Hematopoietic multipotent progenitor cell treated with erythropoietin and hydrocortisone succinate and interleukin-3 and kit ligand, for 8 days (in vitro differentiated cells): ENCODE measurements at regions not wholly inside any gene's neighbourhood (a gene's known extent, or its start where the extent isn't known, plus 50 kb on each side); places are given as distances from the start of the nearest gene placed in this dataset.

Experiments used
- DNase-seq: peaks from one replicate; pipeline ENCODE4 v3.0.0-alpha.2; 2015

GRCh38 chr11:26112264-26112663 lies 219.7 kb upstream of the ANO3 start:
- no peak for DNase-seq

GRCh38 chr11:26121466-26121865 lies 210.5 kb upstream of the ANO3 start:
- no peak for DNase-seq

GRCh38 chr11:26126741-26127140 lies 205.2 kb upstream of the ANO3 start:
- DNase-seq: no peak

- DNase-seq: no peak
Measured at GRCh38 chr11:26127336-26127735, 204.6 kb upstream of the ANO3 start.

GRCh38 chr11:26131406-26131805 lies 200.5 kb upstream of the ANO3 start:
- DNase-seq: no peak

GRCh38 chr11:26134053-26134452 lies 197.9 kb upstream of the ANO3 start:
- no peak for DNase-seq

GRCh38 chr11:26134481-26135355 lies 197.2 kb upstream of the ANO3 start:
- no peak for DNase-seq

GRCh38 chr11:26137651-26138050 lies 194.3 kb upstream of the ANO3 start:
- no peak for DNase-seq

GRCh38 chr11:26142891-26143290 lies 189.0 kb upstream of the ANO3 start:
- DNase-seq: no peak

GRCh38 chr11:26143566-26144290 lies 188.2 kb upstream of the ANO3 start:
- DNase-seq: no peak

- no peak for DNase-seq
Measured at GRCh38 chr11:26144291-26144690, 187.6 kb upstream of the ANO3 start.

- DNase-seq: no peak
Measured at GRCh38 chr11:26144911-26145310, 187.0 kb upstream of the ANO3 start.

GRCh38 chr11:26149585-26149984 lies 182.3 kb upstream of the ANO3 start:
- no peak for DNase-seq

GRCh38 chr11:26150031-26150430 lies 181.9 kb upstream of the ANO3 start:
- no peak for DNase-seq

GRCh38 chr11:26158251-26158650 lies 173.7 kb upstream of the ANO3 start:
- no peak for DNase-seq

- DNase-seq: no peak
Measured at GRCh38 chr11:26162291-26162690, 169.6 kb upstream of the ANO3 start.

- no peak for DNase-seq
Measured at GRCh38 chr11:26186389-26186788, 145.5 kb upstream of the ANO3 start.

- no peak for DNase-seq
Measured at GRCh38 chr11:26187639-26188038, 144.3 kb upstream of the ANO3 start.

- DNase-seq: no peak
Measured at GRCh38 chr11:26188554-26188953, 143.4 kb upstream of the ANO3 start.

- no peak for DNase-seq
Measured at GRCh38 chr11:26191193-26191592, 140.7 kb upstream of the ANO3 start.

GRCh38 chr11:26193694-26194365 lies 138.1 kb upstream of the ANO3 start:
- no peak for DNase-seq

GRCh38 chr11:26194881-26195280 lies 137.0 kb upstream of the ANO3 start:
- DNase-seq: no peak

- DNase-seq: no peak
Measured at GRCh38 chr11:26198532-26199096, 133.3 kb upstream of the ANO3 start.
